Spleen (tissue), 7 donors: ENCODE measurements at regions not wholly inside any gene's neighbourhood (a gene's known extent, or its start where the extent isn't known, plus 50 kb on each side); places are given as distances from the start of the nearest gene placed in this dataset.

Source experiments
- POLR2A ChIP-seq, 3 donors: fragments of 450-650 bp; IDR thresholded peaks; one replicate each; pipeline ENCODE4 v1.5.1; 2017; ENCODE audit warnings: antibody characterized with exemption in 3 of 3, mild to moderate bottlenecking in 1 of 3
- TF ChIP-seq, protein P1 (sequence below), 11 experiments: fragments of 200-600 bp in 7 of 11; fragments of 450-650 bp in 4 of 11; sonication (generic) in 4 of 11; IDR thresholded peaks in 8 of 11; conservative IDR thresholded peaks in 3 of 11; 1 replicate in 7 of 11; 2 replicates in 4 of 11; pipeline versions ENCODE4 v1.4.0 to v1.8.0; 2016 to 2021; ENCODE audit warnings: antibody characterized with exemption in 11 of 11, inconsistent platforms in 4 of 11, mild to moderate bottlenecking in 1 of 11
- donor health status: DM: no; HTN: no; CAD: no; lungs with moderate emphysema.
- donor health status: DM: no; HTN: no; CAD: no.
- donor health status: DM: no; HTN: no; CAD: no.

DNA sequence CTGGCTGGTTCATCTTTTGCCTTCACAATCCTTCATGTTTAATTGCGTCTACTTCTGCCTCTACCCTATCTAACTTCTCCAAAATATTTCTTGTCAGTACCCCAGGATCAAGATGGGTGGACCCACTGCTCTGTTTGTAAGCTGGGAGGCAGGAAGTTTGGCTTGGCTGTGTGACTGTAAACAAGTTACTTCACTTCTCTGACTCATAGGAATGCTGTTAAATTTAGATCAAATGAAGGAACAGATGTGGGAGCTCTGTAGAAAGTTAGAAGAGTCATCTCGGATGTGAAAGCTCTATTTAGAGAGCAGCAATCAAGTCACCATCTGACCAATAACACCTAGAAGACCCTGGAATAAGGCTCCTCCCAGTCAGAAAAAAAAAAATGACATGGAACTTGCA lies 55.2 kb upstream of the MRTFB start:
- TF ChIP-seq, protein P1, sequence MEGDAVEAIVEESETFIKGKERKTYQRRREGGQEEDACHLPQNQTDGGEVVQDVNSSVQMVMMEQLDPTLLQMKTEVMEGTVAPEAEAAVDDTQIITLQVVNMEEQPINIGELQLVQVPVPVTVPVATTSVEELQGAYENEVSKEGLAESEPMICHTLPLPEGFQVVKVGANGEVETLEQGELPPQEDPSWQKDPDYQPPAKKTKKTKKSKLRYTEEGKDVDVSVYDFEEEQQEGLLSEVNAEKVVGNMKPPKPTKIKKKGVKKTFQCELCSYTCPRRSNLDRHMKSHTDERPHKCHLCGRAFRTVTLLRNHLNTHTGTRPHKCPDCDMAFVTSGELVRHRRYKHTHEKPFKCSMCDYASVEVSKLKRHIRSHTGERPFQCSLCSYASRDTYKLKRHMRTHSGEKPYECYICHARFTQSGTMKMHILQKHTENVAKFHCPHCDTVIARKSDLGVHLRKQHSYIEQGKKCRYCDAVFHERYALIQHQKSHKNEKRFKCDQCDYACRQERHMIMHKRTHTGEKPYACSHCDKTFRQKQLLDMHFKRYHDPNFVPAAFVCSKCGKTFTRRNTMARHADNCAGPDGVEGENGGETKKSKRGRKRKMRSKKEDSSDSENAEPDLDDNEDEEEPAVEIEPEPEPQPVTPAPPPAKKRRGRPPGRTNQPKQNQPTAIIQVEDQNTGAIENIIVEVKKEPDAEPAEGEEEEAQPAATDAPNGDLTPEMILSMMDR (IDR thresholded peaks at IDR 0.05 in 8 of 11, conservative IDR thresholded peaks at IDR 0.05 in 3 of 11) = no peak
- TF ChIP-seq POLR2A (IDR thresholded peaks at IDR 0.05) = no peak
